Peyer's patch (tissue), 4 donors: ENCODE measurements at regions not wholly inside any gene's neighbourhood (a gene's known extent, or its start where the extent isn't known, plus 50 kb on each side); places are given as distances from the start of the nearest gene placed in this dataset.

Experiments used
- POLR2A ChIP-seq, 2 donors: fragments of 450-650 bp; IDR thresholded peaks; one replicate each; pipeline ENCODE4 v1.5.1; 2017; ENCODE audit warnings: antibody characterized with exemption in 2 of 2, mild to moderate bottlenecking in 2 of 2, moderate library complexity in 2 of 2
- TF ChIP-seq, protein P1 (sequence below), 6 experiments: fragments of 450-650 bp in 4 of 6; fragments of 200-600 bp in 2 of 6; sonication (generic) in 1 of 6; IDR thresholded peaks; one replicate each; pipeline ENCODE4 v1.5.1; 2017 to 2019; ENCODE audit warnings: antibody characterized with exemption in 6 of 6, mild to moderate bottlenecking in 3 of 6, moderate library complexity in 1 of 6

DNA sequence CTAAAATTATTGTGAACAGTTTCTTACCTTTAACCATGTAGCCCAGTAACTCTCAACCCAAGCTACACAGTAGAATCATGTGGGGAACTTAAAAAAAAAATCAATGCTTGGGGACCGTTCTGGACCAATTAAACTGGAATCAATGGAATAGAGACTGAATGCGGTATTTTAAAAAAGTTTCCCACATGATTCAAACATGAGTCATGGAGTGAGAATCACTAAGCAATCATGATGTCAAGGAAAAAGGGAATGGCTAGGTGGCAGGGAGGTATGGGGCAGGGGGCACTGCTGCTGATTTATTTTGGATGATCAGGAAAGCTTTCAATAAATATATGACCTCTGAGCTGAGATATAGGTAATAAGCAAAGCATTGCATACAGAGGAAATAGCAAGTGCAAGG, 250.5 kb upstream of the RORA start:
- TF ChIP-seq, protein P1, sequence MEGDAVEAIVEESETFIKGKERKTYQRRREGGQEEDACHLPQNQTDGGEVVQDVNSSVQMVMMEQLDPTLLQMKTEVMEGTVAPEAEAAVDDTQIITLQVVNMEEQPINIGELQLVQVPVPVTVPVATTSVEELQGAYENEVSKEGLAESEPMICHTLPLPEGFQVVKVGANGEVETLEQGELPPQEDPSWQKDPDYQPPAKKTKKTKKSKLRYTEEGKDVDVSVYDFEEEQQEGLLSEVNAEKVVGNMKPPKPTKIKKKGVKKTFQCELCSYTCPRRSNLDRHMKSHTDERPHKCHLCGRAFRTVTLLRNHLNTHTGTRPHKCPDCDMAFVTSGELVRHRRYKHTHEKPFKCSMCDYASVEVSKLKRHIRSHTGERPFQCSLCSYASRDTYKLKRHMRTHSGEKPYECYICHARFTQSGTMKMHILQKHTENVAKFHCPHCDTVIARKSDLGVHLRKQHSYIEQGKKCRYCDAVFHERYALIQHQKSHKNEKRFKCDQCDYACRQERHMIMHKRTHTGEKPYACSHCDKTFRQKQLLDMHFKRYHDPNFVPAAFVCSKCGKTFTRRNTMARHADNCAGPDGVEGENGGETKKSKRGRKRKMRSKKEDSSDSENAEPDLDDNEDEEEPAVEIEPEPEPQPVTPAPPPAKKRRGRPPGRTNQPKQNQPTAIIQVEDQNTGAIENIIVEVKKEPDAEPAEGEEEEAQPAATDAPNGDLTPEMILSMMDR (IDR thresholded peaks at IDR 0.05), result no peak
- no peak for TF ChIP-seq POLR2A (IDR thresholded peaks at IDR 0.05)
